ENCODE measurements at regions not wholly inside any gene's neighbourhood (a gene's known extent, or its start where the extent isn't known, plus 50 kb on each side); places are given as distances from the start of the nearest gene placed in this dataset.

DNA sequence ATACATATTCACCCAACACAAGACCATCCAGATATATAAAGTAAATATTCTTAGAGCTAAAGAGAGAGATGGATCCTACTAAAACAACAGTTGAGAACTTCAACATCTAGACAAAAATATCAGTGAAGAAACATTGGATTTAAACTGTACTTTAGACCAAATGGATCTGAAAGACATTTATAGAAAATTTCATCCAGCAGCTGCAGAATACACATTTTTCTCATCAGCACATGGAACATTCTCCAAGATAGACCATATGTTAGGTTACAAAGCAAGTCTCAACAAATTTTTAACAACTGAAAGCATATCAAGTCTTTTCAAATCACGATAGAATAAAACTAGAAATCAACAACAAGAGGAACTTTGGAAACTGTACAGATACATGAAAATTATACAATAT lies 369.0 kb upstream of the CCDC54 start (continued):
- TF ChIP-seq GABPA (IDR thresholded peaks at IDR 0.05 in 1 of 2, conservative IDR thresholded peaks at IDR 0.05 in 1 of 2), result no peak
- no peak for TF ChIP-seq HNF4G (IDR thresholded peaks at IDR 0.05)

DNA sequence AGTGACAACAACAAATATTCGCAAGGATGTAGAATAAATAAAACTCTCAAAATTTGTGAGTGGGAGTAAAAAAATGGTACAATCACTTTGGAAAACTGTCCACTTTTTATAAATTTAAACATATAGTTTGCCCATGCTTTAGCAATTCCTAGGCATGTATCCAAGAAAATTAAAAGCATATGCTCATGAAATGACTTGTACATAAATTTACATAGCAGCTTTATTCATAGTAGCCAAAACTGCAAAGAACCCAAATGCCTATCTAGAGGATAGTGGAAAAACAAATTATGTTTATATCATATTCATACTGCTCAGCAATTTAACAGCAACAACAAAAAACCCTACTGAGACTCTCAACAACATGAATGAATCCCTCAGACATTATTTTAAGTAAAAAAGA lies 363.6 kb upstream of the CCDC54 start:
- H3K27ac ChIP-seq (ENCODE audit: low read depth in 1 of 2, low read length in 2 of 2), result no peak overlapping the region
- no peaks in the 10 kb centered on the region for H3K4me1 ChIP-seq (ENCODE audit: control insufficient read depth in 4 of 4, insufficient read depth in 4 of 4, low read length in 3 of 4)
- no peak overlapping the region for H3K9ac ChIP-seq (ENCODE audit: low read depth in 1 of 2, low read length in 2 of 2)
- no peak for DNase-seq (ENCODE audit: low spot score)
- no peak overlapping the region for H3K4me3 ChIP-seq (ENCODE audit: low read depth in 1 of 3, low read length in 3 of 3)
- no peaks in the 10 kb centered on the region for H3K27me3 ChIP-seq (ENCODE audit: control insufficient read depth in 4 of 4, insufficient read depth in 4 of 4, low read length in 3 of 4)
- 93% methylated on average over 1 of the region's 1 CpG for WGBS
- peaks cover 0 to 4% (median 0%) of the 10 kb centered on the region in 4 donors for H3K9me3 ChIP-seq (ENCODE audit: control insufficient read depth in 4 of 4, low read length in 3 of 4)
- H3K36me3 ChIP-seq (ENCODE audit: control insufficient read depth in 4 of 4, insufficient read depth in 3 of 4, low read depth in 1 of 4, low read length in 3 of 4), result no peaks in the 10 kb centered on the region
- TF ChIP-seq NR2F2 (IDR thresholded peaks at IDR 0.05) (no peak), FOXA2 (IDR thresholded peaks at IDR 0.05) (no peak), EGR1 (IDR thresholded peaks at IDR 0.05; ENCODE audit: low read depth in 2 of 2) (no peak), GABPA (IDR thresholded peaks at IDR 0.05 in 1 of 2, conservative IDR thresholded peaks at IDR 0.05 in 1 of 2) (no peak), HNF4A (conservative IDR thresholded peaks at IDR 0.05) (no peak), JUND (IDR thresholded peaks at IDR 0.05) (no peak), SP1 (IDR thresholded peaks at IDR 0.05) (no peak)
- TF ChIP-seq, protein P1, sequence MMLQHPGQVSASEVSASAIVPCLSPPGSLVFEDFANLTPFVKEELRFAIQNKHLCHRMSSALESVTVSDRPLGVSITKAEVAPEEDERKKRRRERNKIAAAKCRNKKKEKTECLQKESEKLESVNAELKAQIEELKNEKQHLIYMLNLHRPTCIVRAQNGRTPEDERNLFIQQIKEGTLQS (IDR thresholded peaks at IDR 0.05), result no peak
- TF ChIP-seq, protein P2, sequence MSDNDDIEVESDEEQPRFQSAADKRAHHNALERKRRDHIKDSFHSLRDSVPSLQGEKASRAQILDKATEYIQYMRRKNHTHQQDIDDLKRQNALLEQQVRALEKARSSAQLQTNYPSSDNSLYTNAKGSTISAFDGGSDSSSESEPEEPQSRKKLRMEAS (IDR thresholded peaks at IDR 0.05), result no peak
- TF ChIP-seq, protein P3, sequence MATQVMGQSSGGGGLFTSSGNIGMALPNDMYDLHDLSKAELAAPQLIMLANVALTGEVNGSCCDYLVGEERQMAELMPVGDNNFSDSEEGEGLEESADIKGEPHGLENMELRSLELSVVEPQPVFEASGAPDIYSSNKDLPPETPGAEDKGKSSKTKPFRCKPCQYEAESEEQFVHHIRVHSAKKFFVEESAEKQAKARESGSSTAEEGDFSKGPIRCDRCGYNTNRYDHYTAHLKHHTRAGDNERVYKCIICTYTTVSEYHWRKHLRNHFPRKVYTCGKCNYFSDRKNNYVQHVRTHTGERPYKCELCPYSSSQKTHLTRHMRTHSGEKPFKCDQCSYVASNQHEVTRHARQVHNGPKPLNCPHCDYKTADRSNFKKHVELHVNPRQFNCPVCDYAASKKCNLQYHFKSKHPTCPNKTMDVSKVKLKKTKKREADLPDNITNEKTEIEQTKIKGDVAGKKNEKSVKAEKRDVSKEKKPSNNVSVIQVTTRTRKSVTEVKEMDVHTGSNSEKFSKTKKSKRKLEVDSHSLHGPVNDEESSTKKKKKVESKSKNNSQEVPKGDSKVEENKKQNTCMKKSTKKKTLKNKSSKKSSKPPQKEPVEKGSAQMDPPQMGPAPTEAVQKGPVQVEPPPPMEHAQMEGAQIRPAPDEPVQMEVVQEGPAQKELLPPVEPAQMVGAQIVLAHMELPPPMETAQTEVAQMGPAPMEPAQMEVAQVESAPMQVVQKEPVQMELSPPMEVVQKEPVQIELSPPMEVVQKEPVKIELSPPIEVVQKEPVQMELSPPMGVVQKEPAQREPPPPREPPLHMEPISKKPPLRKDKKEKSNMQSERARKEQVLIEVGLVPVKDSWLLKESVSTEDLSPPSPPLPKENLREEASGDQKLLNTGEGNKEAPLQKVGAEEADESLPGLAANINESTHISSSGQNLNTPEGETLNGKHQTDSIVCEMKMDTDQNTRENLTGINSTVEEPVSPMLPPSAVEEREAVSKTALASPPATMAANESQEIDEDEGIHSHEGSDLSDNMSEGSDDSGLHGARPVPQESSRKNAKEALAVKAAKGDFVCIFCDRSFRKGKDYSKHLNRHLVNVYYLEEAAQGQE (IDR thresholded peaks at IDR 0.05), result no peak

DNA sequence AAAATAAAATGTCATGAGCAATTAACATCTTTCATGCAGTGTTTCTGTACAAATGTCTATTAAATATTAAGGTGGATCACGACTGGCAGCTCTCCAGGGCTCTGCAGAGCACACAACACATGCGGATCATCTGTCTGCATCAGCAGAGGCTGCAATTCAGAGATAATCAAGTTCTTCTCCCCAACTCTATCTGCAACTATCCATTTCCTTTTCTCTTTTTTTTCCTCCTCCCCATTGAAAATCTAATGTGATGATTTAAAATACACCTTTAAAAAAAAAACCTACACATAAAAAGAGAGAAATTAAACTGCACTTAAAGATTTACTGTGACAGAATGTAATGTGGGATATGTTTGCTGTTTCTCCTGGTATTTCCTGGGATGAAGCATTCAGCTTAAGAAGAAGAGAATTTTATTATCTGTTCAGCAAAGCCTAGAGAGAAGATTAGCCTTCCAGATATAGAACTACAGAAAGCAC lies 352.6 kb upstream of the CCDC54 start:
- no peak for DNase-seq (ENCODE audit: low spot score)
- Histone ChIP-seq H3K27me3 (ENCODE audit: control insufficient read depth in 4 of 4, insufficient read depth in 4 of 4, low read length in 3 of 4) (no peaks in the 10 kb centered on the region), H3K36me3 (ENCODE audit: control insufficient read depth in 4 of 4, insufficient read depth in 3 of 4, low read depth in 1 of 4, low read length in 3 of 4) (no peaks in the 10 kb centered on the region), H3K4me3 (ENCODE audit: low read depth in 1 of 3, low read length in 3 of 3) (no peak overlapping the region), H3K9ac (ENCODE audit: low read depth in 1 of 2, low read length in 2 of 2) (no peak overlapping the region), H3K27ac (ENCODE audit: low read depth in 1 of 2, low read length in 2 of 2) (no peak overlapping the region), H3K9me3 (ENCODE audit: control insufficient read depth in 4 of 4, low read length in 3 of 4) (no peaks in the 10 kb centered on the region), H3K4me1 (ENCODE audit: control insufficient read depth in 4 of 4, insufficient read depth in 4 of 4, low read length in 3 of 4) (no peaks in the 10 kb centered on the region)
- TF ChIP-seq, protein P2 (IDR thresholded peaks at IDR 0.05), result no peak
- TF ChIP-seq, protein P1 (IDR thresholded peaks at IDR 0.05), result no peak
- TF ChIP-seq GABPA (IDR thresholded peaks at IDR 0.05 in 1 of 2, conservative IDR thresholded peaks at IDR 0.05 in 1 of 2) (no peak), EGR1 (IDR thresholded peaks at IDR 0.05; ENCODE audit: low read depth in 2 of 2) (no peak), HNF4G (IDR thresholded peaks at IDR 0.05) (no peak), YY1 (IDR thresholded peaks at IDR 0.05) (no peak)
- TF ChIP-seq, protein P4, sequence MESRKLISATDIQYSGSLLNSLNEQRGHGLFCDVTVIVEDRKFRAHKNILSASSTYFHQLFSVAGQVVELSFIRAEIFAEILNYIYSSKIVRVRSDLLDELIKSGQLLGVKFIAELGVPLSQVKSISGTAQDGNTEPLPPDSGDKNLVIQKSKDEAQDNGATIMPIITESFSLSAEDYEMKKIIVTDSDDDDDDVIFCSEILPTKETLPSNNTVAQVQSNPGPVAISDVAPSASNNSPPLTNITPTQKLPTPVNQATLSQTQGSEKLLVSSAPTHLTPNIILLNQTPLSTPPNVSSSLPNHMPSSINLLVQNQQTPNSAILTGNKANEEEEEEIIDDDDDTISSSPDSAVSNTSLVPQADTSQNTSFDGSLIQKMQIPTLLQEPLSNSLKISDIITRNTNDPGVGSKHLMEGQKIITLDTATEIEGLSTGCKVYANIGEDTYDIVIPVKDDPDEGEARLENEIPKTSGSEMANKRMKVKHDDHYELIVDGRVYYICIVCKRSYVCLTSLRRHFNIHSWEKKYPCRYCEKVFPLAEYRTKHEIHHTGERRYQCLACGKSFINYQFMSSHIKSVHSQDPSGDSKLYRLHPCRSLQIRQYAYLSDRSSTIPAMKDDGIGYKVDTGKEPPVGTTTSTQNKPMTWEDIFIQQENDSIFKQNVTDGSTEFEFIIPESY (IDR thresholded peaks at IDR 0.05), result no peak
- TF ChIP-seq, protein P5, sequence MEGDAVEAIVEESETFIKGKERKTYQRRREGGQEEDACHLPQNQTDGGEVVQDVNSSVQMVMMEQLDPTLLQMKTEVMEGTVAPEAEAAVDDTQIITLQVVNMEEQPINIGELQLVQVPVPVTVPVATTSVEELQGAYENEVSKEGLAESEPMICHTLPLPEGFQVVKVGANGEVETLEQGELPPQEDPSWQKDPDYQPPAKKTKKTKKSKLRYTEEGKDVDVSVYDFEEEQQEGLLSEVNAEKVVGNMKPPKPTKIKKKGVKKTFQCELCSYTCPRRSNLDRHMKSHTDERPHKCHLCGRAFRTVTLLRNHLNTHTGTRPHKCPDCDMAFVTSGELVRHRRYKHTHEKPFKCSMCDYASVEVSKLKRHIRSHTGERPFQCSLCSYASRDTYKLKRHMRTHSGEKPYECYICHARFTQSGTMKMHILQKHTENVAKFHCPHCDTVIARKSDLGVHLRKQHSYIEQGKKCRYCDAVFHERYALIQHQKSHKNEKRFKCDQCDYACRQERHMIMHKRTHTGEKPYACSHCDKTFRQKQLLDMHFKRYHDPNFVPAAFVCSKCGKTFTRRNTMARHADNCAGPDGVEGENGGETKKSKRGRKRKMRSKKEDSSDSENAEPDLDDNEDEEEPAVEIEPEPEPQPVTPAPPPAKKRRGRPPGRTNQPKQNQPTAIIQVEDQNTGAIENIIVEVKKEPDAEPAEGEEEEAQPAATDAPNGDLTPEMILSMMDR (IDR thresholded peaks at IDR 0.05; ENCODE audit: low read depth, low read length, missing input control), result no peak
- 47% methylated on average over 2 of the region's 2 CpGs for WGBS

Data from liver (tissue), 8 donors.